Endothelial cell of umbilical vein (primary cell): ENCODE measurements at regions not wholly inside any gene's neighbourhood (a gene's known extent, or its start where the extent isn't known, plus 50 kb on each side); places are given as distances from the start of the nearest gene placed in this dataset.

ENCODE experiments used
- BruUV-seq: library from RNA; stranded (reverse); fragments of 400-500 nt; replicated peaks from 2 replicates; lab custom pipeline; 2021; lab: Mats Ljungman, UMichigan
- CTCF ChIA-PET: fragments of 300-600, 350-600 bp; sonication (Branson Sonifier 250); formaldehyde crosslinking; loops from one replicate; lab custom pipeline; 2021; ENCODE audit warnings: antibody characterized with exemption, inconsistent platforms; lab: Charles Lee
- POLR2A ChIA-PET: fragments of 300-600, 350-600 bp; sonication (Branson Sonifier 250); formaldehyde crosslinking; loops from one replicate; lab custom pipeline; 2021; ENCODE audit warnings: antibody characterized with exemption, inconsistent platforms; lab: Charles Lee
- DNase-seq: peaks from one replicate; pipeline ENCODE4 v3.0.0-alpha.2; 2011; ENCODE audit warnings: low read depth, low spot score
- FAIRE-seq: peaks from 2 replicates; lab custom pipeline; 2011; peaks lifted over from hg19 to GRCh38; lab: Jason Lieb, UNC
- H2AFZ ChIP-seq: 2 replicates; pipeline ENCODE4 v1.6.0; 2012; ENCODE audit warnings: low read depth, low read length, control low read depth, inconsistent platforms
- H3K27ac ChIP-seq: 2 replicates; pipeline ENCODE4 v1.5.1; 2011; ENCODE audit warnings: low read depth, mild to moderate bottlenecking, control low read depth, low read length, moderate library complexity; ENCODE audit not compliant: insufficient read depth
- H3K27me3 ChIP-seq, 2 experiments: 2 replicates each; pipeline versions ENCODE4 v1.6.0 to v1.6.1; 2011; ENCODE audit warnings: low read length in 2 of 2, mixed read lengths in 1 of 2; ENCODE audit not compliant: control insufficient read depth in 2 of 2, insufficient read depth in 2 of 2
- H3K36me3 ChIP-seq, 2 experiments: 2 replicates in 1 of 2; 3 replicates in 1 of 2; pipeline ENCODE4 v1.5.1; 2011; ENCODE audit warnings: low read length in 2 of 2, mild to moderate bottlenecking in 1 of 2, moderate library complexity in 1 of 2; ENCODE audit not compliant: control insufficient read depth in 2 of 2, insufficient read depth in 2 of 2; ENCODE audit errors: extremely low read depth in 1 of 2
- H3K4me1 ChIP-seq: 3 replicates; pipeline ENCODE4 v1.5.1; 2011; ENCODE audit warnings: mild to moderate bottlenecking, low read length; ENCODE audit not compliant: control insufficient read depth, insufficient read depth; ENCODE audit errors: extremely low read depth
- H3K4me2 ChIP-seq: 2 replicates; pipeline ENCODE4 v1.6.1; 2011; ENCODE audit warnings: low read length, control low read depth, mixed read lengths; ENCODE audit not compliant: insufficient read depth
- H3K4me3 ChIP-seq, 3 experiments: fragments of 200-600 bp in 1 of 3; sonication (generic), shearing (Covaris generic) in 1 of 3; replicated peaks in 1 of 3; 2 replicates each; pipeline ENCODE4 v1.5.1; 2011 to 2016; ENCODE audit warnings: control low read depth in 3 of 3, low read length in 3 of 3, mild to moderate bottlenecking in 2 of 3, inconsistent platforms in 1 of 3, low read depth in 1 of 3, moderate library complexity in 1 of 3; ENCODE audit not compliant: insufficient read depth in 1 of 3
- H3K79me2 ChIP-seq: 2 replicates; pipeline ENCODE4 v1.6.0; 2012; ENCODE audit warnings: low read length, inconsistent platforms; ENCODE audit not compliant: control insufficient read depth, insufficient read depth
- H3K9ac ChIP-seq: replicated peaks from 2 replicates; pipeline ENCODE3; 2011; ENCODE audit warnings: low read length, control low read depth; ENCODE audit not compliant: insufficient read depth; ENCODE audit errors: extremely low read depth
- H3K9me1 ChIP-seq: replicated peaks from 3 replicates; pipeline ENCODE4 v1.6.0; 2011; ENCODE audit warnings: mild to moderate bottlenecking, low read length; ENCODE audit not compliant: control insufficient read depth, insufficient read depth; ENCODE audit errors: extremely low read depth
- H3K9me3 ChIP-seq: replicated peaks from 2 replicates; pipeline ENCODE4 v1.5.1; 2012; ENCODE audit warnings: low read length, inconsistent platforms; ENCODE audit not compliant: control insufficient read depth, insufficient read depth
- H4K20me1 ChIP-seq: replicated peaks from 2 replicates; pipeline ENCODE3; 2011; ENCODE audit warnings: mild to moderate bottlenecking, low read length; ENCODE audit not compliant: control insufficient read depth, insufficient read depth; ENCODE audit errors: extremely low read depth
- FOS ChIP-seq: IDR thresholded peaks from 2 replicates; pipeline ENCODE4 v1.6.1; 2011; ENCODE audit warnings: mild to moderate bottlenecking, low read length, moderate library complexity, borderline replicate concordance; ENCODE audit not compliant: insufficient read depth
- GATA2 ChIP-seq: IDR thresholded peaks from 2 replicates; pipeline ENCODE4 v1.7.0; 2011; ENCODE audit warnings: low read depth, mild to moderate bottlenecking, moderate library complexity, mixed read lengths, low read length; ENCODE audit not compliant: insufficient read length, insufficient read depth
- JUN ChIP-seq: IDR thresholded peaks from 2 replicates; pipeline ENCODE4 v1.6.1; 2011; ENCODE audit warnings: borderline replicate concordance, low read depth; ENCODE audit not compliant: insufficient read length, insufficient read depth
- dilution Hi-C: fragments of 300-500 bp; cut with MboI; formaldehyde crosslinking; loops from one replicate; pipeline ENCODE4 v1.15.0; 2019; ENCODE audit warnings: low sequenced_read_pairs; ENCODE audit not compliant: extremely low pct_ligation_motif_present
- intact Hi-C: fragments of 100-400 bp; cut with micrococcal nuclease; formaldehyde crosslinking; loops from one replicate; pipeline ENCODE4 v1.10.0; 2022
- TF ChIP-seq, protein P1 (sequence below): IDR thresholded peaks from 2 replicates; pipeline ENCODE4 v1.6.1; 2011; ENCODE audit not compliant: insufficient read depth, insufficient read length
- TF ChIP-seq, protein P2 (sequence below), 2 donors: IDR thresholded peaks; 1 replicate in 1 of 2; 2 replicates in 1 of 2; pipeline ENCODE4 v1.5.1; 2011; ENCODE audit warnings: low read length in 2 of 2, mild to moderate bottlenecking in 2 of 2, moderate library complexity in 2 of 2, control low read depth in 1 of 2, inconsistent platforms in 1 of 2, low read depth in 1 of 2; ENCODE audit not compliant: insufficient read depth in 1 of 2; ENCODE audit errors: extremely low read depth in 1 of 2

DNA sequence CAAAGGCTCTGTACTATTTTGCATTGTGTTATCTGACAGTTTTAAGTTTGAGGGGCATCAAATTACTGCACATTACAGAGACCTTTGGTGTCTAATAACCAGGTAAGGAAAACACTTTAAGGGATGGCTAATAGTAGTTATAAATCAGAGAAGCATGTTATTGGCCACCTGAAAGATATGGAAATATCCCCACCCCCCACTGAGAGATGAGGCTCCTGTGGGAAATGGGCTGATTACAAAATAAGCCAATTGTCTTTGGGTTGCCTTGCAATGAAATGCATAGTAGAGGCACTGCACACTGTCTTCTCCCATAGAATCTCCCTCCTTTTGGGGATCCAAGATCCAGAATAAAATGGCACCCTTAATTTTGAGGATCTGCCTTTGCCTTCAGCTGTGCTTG is 91.0 kb downstream of the IGLL5 start:
- Histone ChIP-seq H3K9me1 (no peaks in the 10 kb centered on the region), H3K79me2 (no peaks in the 10 kb centered on the region), H3K4me3 (no peak overlapping the region), H3K27ac (no peak overlapping the region), H3K4me2 (no peak overlapping the region), H3K9ac (no peak overlapping the region), H3K27me3 (peaks cover 3 to 8% of the 10 kb centered on the region in 2 experiments), H3K36me3 (no peaks in the 10 kb centered on the region), H3K4me1 (no peaks in the 10 kb centered on the region), H3K9me3 (no peaks in the 10 kb centered on the region), H4K20me1 (no peaks in the 10 kb centered on the region), H2AFZ (no peak overlapping the region)
- no peak for FAIRE-seq
- DNase-seq, result no peak
- ChIA-PET POLR2A (no interaction called here), CTCF (no interaction called here)
- TF ChIP-seq, protein P1, sequence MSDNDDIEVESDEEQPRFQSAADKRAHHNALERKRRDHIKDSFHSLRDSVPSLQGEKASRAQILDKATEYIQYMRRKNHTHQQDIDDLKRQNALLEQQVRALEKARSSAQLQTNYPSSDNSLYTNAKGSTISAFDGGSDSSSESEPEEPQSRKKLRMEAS, result no peak
- TF ChIP-seq FOS, result no peak
- TF ChIP-seq, protein P2, sequence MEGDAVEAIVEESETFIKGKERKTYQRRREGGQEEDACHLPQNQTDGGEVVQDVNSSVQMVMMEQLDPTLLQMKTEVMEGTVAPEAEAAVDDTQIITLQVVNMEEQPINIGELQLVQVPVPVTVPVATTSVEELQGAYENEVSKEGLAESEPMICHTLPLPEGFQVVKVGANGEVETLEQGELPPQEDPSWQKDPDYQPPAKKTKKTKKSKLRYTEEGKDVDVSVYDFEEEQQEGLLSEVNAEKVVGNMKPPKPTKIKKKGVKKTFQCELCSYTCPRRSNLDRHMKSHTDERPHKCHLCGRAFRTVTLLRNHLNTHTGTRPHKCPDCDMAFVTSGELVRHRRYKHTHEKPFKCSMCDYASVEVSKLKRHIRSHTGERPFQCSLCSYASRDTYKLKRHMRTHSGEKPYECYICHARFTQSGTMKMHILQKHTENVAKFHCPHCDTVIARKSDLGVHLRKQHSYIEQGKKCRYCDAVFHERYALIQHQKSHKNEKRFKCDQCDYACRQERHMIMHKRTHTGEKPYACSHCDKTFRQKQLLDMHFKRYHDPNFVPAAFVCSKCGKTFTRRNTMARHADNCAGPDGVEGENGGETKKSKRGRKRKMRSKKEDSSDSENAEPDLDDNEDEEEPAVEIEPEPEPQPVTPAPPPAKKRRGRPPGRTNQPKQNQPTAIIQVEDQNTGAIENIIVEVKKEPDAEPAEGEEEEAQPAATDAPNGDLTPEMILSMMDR (IDR thresholded peaks at IDR 0.05; ENCODE audit: extremely low read depth in 1 of 2, insufficient read depth in 1 of 2, low read depth in 1 of 2, low read length in 2 of 2), result no peak
- TF ChIP-seq GATA2, result no peak
- intact Hi-C loops, result no loop called here
- dilution Hi-C loops, result no loop called here
- BruUV-seq, result no TSS peak

DNA sequence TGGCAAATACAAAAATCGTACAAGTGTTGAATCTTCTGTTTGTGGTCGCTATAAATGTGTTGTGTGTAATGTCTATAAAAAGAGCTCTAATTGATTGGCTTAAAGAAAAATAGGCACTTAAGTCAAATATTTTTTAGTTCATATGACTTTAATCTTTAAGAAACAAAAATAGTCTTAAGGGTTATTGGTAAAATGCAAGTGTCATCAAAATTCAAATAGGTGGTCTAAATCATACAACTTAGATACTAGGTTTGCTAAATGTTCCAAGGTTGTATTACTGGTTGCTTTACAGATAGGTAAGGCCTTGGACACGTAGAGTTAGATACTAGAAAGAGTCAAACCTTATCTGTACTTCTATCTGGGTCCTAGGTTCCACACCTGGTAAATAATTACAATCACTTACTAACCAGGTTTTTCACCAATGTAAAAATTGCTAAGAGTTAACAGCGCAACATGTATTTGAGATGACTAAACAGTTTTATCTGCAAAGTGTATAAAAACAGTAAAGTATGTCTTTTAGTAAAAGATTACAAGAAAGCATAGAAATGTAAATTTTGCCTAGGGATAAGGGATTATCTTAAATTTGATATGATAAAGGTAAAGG is 91.1 kb upstream of the GNAZ start:
- no peaks in the 10 kb centered on the region for H3K9me1 ChIP-seq
- no peaks in the 10 kb centered on the region for H3K79me2 ChIP-seq
- no peaks in the 10 kb centered on the region for H4K20me1 ChIP-seq
- H3K4me2 ChIP-seq, result no peak overlapping the region
- H3K4me1 ChIP-seq, result no peaks in the 10 kb centered on the region
- POLR2A ChIA-PET, result no interaction called here
- dilution Hi-C loops, result no loop called here
- H3K27me3 ChIP-seq, result peaks cover 3 to 8% of the 10 kb centered on the region in 2 experiments
- no peak overlapping the region for H3K4me3 ChIP-seq
- TF ChIP-seq GATA2 (no peak), FOS (no peak), JUN (no peak)
- intact Hi-C loops, result no loop called here
- BruUV-seq, result no TSS peak
- FAIRE-seq (no peak), DNase-seq (no peak)
- no peaks in the 10 kb centered on the region for H3K36me3 ChIP-seq
- no peak overlapping the region for H3K9ac ChIP-seq
- H3K9me3 ChIP-seq, result no peaks in the 10 kb centered on the region
- no peak overlapping the region for H2AFZ ChIP-seq
- H3K27ac ChIP-seq, result no peak overlapping the region
- CTCF ChIA-PET, result no interaction called here
